ENCODE measurements at regions not wholly inside any gene's neighbourhood (a gene's known extent, or its start where the extent isn't known, plus 50 kb on each side); places are given as distances from the start of the nearest gene placed in this dataset.

GRCh38 chr4:23972187-23972586, 82.3 kb upstream of the PPARGC1A start:
- no peaks in the 10 kb centered on the region for H3K36me3 ChIP-seq
- no peaks in the 10 kb centered on the region for H3K9me3 ChIP-seq
- H3K4me3 ChIP-seq: no peak overlapping the region
- H3K4me1 ChIP-seq: no peaks in the 10 kb centered on the region
- DNase-seq (ENCODE audit: low spot score in 2 of 2): no peak
- no peak overlapping the region for H3K27ac ChIP-seq
- no peaks in the 10 kb centered on the region for H3K27me3 ChIP-seq
- no peak for TF ChIP-seq POLR2A (IDR thresholded peaks at IDR 0.05)
- TF ChIP-seq EP300 (IDR thresholded peaks at IDR 0.05): no peak
- no peak for TF ChIP-seq CTCF (IDR thresholded peaks at IDR 0.05)
- TF ChIP-seq POLR2AphosphoS5 (IDR thresholded peaks at IDR 0.05): no peak
- WGBS: 70% methylated on average over 2 of the region's 2 CpGs

- no peak for DNase-seq (ENCODE audit: low spot score in 2 of 2)
- no peaks in the 10 kb centered on the region for H3K9me3 ChIP-seq
Observed at GRCh38 chr4:23970201-23970850, 80.5 kb upstream of the PPARGC1A start.

GRCh38 chr4:23969635-23970145, 79.8 kb upstream of the PPARGC1A start:
- Histone ChIP-seq H3K9me3 (no peaks in the 10 kb centered on the region), H3K27ac (no peak overlapping the region), H3K36me3 (no peaks in the 10 kb centered on the region), H3K27me3 (no peaks in the 10 kb centered on the region), H3K4me3 (no peak overlapping the region), H3K4me1 (no peaks in the 10 kb centered on the region)
- TF ChIP-seq POLR2AphosphoS5 (IDR thresholded peaks at IDR 0.05) (no peak), CTCF (IDR thresholded peaks at IDR 0.05) (no peak), POLR2A (IDR thresholded peaks at IDR 0.05) (no peak), EP300 (IDR thresholded peaks at IDR 0.05) (no peak)
- no peak for DNase-seq (ENCODE audit: low spot score in 2 of 2)
- 65% methylated on average over 4 of the region's 4 CpGs for WGBS

More at GRCh38 chr4:23970201-23970850, 80.5 kb upstream of the PPARGC1A start:
- no peaks in the 10 kb centered on the region for H3K27me3 ChIP-seq
- no peak overlapping the region for H3K27ac ChIP-seq
- WGBS: 72% methylated on average over 6 of the region's 6 CpGs
- H3K36me3 ChIP-seq: no peaks in the 10 kb centered on the region
- H3K4me1 ChIP-seq: no peaks in the 10 kb centered on the region
- H3K4me3 ChIP-seq: no peak overlapping the region
- TF ChIP-seq POLR2A (IDR thresholded peaks at IDR 0.05) (no peak), POLR2AphosphoS5 (IDR thresholded peaks at IDR 0.05) (no peak), CTCF (IDR thresholded peaks at IDR 0.05) (no peak), EP300 (IDR thresholded peaks at IDR 0.05) (no peak)

GRCh38 chr4:23967281-23967680, 77.4 kb upstream of the PPARGC1A start:
- no peaks in the 10 kb centered on the region for H3K9me3 ChIP-seq
- no peak overlapping the region for H3K4me3 ChIP-seq
- DNase-seq (ENCODE audit: low spot score in 2 of 2): no peak
- no peaks in the 10 kb centered on the region for H3K36me3 ChIP-seq
- no peaks in the 10 kb centered on the region for H3K27me3 ChIP-seq
- no peaks in the 10 kb centered on the region for H3K4me1 ChIP-seq
- no peak overlapping the region for H3K27ac ChIP-seq
- WGBS: 87% methylated on average over 10 of the region's 10 CpGs
- TF ChIP-seq POLR2AphosphoS5 (IDR thresholded peaks at IDR 0.05): no peak
- no peak for TF ChIP-seq POLR2A (IDR thresholded peaks at IDR 0.05)
- no peak for TF ChIP-seq EP300 (IDR thresholded peaks at IDR 0.05)
- TF ChIP-seq CTCF (IDR thresholded peaks at IDR 0.05): no peak

GRCh38 chr4:23966725-23967124, 76.9 kb upstream of the PPARGC1A start:
- no peak for TF ChIP-seq CTCF (IDR thresholded peaks at IDR 0.05)
- Histone ChIP-seq H3K9me3 (no peaks in the 10 kb centered on the region), H3K4me1 (no peaks in the 10 kb centered on the region), H3K27me3 (no peaks in the 10 kb centered on the region), H3K27ac (no peak overlapping the region), H3K36me3 (no peaks in the 10 kb centered on the region), H3K4me3 (no peak overlapping the region)
- no peak for DNase-seq (ENCODE audit: low spot score in 2 of 2)
- WGBS: 100% methylated on average over 1 of the region's 1 CpG

Measured in suprapubic skin (tissue), 4 donors.